Stimulated activated CD4-positive, alpha-beta T cell treated with anti-CD3 and anti-CD28 coated beads, TNF-alpha, amount 100 ng/mL, for 24 hours (primary cell): ENCODE measurements at regions not wholly inside any gene's neighbourhood (a gene's known extent, or its start where the extent isn't known, plus 50 kb on each side); places are given as distances from the start of the nearest gene placed in this dataset.
"Not testable (repeated sequence)": the region's sequence is repeated elsewhere in the genome, so short reads cannot be mapped to it uniquely, and the experiment has no call there.

Source experiments
- DNase-seq, 3 experiments: peaks; one replicate each; pipeline ENCODE4 v3.0.0-alpha.2; 2020; ENCODE audit warnings: low read depth in 3 of 3

DNA sequence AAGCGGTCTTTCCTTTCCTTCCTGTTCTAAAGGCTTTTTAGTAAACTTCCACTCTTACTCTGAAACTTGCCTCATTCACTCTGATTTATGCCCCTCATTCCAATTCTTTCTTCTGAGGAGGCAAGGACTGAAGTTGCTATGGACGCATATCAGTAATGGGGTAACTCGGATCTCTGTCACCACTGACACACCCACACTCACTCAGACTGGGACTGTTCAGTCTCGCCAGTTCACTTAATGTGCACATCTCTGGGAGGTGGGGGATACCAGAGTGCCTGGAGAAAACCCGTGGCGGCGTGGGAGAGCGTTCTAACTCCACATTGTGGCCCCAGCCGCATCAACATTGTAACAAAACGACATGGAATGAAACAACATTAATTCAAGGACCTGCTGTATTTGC, 1139.3 kb upstream of the CELF2 start:
- DNase-seq = no peak

DNA sequence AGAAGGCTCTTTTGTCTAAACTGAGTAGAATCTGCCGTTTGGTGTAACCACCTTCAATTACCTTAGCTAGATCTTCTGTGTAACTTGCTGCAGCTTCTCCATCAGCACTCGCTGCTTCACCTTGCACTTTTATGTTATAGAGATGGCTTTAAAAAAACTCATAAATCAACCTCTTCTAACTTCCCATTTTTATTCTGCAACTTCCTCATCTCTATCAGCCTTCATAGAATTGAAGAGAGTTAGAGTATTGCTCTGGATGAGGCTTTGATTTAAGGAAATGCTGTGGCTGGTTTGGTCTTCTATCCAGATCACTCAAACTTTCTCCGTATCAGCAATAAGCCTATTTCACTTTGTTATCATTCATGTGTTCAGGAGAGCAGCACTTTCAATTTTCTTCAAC, 1131.9 kb upstream of the CELF2 start:
- no peak for DNase-seq

DNA sequence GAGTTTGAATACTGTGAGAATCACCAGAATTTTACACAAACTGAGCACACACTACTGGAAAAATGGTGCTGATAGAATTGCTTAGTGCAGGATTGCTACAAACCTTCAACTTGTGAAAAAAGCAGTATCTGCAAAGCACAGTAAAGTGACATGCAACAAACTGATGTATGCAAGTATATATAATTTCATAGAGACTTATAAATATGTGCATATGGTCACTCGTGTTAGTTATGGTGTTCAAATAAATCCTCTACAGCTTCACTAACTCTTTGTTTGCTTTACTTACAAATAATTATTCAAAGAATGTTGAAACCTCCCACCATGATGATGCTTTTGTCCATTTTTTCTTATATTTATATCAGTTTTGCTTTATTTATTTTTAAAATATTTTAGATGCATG, 1130.9 kb upstream of the CELF2 start:
- no peak for DNase-seq

DNA sequence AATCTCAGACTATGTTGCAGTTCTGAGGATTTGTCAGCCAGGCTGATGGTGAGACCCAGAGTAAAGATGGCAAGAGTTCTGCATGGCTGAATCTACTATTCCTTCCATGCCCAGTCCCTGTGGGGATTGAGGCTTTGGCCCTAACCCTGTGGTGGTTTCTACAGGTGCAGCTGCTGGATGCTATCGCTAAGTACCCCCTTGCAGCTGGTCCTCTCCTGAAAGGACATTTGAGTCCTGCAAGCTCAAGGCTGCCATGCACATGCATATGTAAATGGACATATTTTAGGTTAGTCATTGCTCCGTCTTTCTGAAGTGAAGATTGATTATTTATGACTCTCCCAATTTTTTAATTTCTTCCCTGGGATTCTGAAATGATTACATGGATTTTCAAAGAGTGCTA, 1122.2 kb upstream of the CELF2 start:
- DNase-seq = no peak

DNA sequence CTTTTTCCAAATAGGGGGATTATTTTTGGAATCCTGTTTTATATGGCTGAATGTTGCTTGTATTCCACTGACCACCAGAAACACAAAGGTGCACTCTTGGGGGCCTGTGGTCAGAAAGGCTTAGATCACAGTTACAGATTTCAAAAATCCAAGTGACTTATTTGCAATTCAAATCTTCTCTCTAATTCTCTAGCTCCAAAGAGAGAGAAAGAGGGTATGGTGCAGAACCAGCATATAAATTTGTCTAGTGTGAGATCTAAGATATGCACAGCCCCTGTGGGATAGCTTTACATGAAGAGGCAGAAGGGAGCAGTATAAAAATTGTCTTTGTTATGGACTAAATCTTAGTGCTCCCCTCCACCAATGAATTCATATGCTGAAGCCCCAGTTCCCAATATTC, 1121.7 kb upstream of the CELF2 start:
- DNase-seq = no peak

DNA sequence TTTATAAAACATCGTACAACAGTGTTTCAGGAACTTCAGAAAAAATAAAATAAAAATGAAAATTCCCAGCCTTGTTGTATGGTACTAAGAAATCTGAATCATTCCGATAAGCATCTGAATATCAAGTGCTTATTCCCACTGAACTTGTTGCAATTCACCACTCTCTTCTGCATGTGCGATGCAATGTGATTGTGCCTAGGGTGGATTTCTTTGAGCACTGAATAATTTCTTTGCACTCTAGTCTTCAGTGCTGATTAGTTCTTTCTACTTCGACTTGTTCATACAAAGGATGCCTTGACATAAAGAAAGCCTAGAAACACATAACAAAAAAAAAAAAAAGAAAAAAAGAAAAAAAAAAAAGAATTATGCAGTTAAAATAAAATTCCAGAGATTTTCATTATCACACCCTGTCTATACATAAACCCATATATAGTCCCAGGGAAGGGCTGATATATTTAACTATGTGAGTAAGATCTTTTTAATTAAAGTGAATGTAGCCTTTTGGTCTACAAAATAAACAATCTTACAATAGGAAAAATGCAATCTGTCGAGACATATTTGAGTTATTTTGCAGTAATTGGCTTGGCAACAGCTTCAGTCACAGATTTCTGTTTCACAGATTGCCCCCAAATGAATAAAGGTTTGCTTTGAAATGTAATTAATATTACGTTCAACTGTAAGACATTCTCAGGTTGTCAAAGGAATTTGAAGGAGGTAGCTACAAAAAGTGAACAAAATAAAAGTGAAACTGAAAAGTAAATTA, 1118.9 kb upstream of the CELF2 start:
- no peak for DNase-seq

DNA sequence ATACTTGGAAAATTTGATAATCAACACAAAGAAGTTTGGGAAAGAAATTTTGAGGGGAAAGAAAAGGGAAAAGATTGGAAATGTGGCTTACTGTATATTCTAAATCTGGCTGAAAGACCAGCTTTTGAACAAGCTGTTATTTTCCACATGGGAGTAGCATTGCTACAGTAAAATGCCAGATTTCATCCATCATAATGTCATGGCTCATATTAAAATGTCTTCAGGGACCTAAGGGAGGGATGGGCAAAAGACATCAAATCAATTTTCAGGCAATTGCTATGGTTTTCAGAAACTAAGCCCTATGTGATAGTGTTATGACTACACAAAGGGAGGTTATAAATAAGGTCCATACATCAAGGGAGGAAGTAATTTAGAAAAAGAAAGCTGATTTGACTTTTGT, 1116.9 kb upstream of the CELF2 start:
- no peak for DNase-seq

DNA sequence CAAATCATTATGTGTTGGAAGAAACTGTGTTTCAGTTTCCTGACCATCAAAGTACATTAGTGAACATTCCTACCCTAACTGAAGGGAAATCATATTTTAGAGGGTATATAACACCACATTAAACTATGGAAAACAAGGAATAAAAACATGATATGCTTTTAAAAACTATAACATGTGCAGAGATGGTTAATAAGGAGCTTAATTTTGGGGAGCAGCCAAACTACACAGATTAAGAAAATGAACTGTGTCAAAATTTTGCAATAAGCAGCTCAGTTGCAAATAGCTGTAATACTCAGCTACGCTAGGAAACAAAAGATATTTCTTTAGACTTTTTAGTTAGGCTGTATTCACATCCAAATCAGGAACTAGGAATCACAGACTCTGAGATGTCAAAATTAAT, 1115.7 kb upstream of the CELF2 start:
- DNase-seq = no peak

DNA sequence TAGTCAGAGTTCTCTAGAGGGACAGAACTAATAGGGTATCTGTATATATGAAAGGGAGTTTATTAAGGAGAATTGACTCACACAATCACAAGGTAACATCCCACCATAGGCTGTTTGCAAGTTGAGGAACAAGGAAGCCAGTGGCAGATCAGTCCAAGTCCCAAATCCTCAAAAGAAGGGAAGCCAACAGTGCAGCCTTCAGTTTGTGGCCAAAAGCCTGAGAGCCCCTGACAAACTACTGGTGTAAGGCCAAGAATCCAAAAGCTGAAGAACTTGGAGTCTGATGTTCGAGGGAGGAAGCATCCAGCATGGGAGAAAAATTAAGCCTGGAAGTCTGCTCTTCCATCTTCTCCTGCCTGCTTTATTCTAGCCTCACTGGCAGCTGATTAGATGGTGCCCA, 1107.2 kb upstream of the CELF2 start:
- no peak for DNase-seq

DNA sequence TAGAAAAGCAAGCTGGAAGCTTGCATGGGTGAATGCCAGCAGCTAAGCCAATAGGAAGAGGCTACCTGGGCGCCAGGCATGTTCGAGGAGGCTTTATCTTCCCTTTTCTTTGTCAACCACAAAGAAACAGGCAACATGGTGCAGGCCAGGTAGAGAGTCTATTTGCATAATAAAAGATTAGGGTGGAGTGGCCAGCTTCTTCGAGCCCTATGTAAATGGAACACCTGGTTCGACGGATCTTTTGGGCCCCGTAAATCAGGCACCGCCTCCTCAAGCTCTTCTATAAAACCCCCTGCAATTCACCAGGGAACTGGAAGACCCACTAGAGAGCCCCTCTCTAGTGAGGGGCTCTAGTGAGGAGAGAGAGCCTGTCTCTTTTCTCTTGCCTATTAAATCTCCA, 1106.2 kb upstream of the CELF2 start:
- no peak for DNase-seq

DNA sequence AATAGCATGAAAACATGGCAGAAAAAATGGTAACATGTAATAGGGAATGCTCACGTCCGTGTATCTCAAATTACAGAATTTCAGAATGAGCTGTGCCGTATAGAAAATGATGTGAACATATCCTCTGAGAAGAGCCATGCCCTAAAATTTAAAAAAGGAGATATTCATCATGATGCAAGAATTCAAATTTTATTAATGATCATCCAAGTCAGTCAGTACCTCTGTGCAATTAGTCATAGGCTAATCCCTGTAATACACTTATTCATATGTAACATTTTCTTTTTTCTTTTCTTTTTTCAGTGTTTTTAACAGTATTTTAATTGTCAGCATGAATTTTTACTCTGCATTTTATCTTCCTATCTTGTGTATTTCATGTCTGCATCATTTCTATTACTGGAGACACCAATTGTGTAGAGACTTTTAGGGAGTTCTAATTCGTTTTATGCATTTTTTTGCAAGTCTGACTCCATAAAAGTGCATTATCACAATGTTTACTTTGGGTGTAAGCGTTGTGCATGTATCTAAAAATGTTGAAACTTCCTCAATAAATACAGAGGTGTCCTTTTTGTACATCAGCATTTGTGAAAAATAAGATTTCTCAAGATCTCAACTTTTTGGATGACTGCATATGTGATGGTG, 1103.7 kb upstream of the CELF2 start:
- DNase-seq = no peak

DNA sequence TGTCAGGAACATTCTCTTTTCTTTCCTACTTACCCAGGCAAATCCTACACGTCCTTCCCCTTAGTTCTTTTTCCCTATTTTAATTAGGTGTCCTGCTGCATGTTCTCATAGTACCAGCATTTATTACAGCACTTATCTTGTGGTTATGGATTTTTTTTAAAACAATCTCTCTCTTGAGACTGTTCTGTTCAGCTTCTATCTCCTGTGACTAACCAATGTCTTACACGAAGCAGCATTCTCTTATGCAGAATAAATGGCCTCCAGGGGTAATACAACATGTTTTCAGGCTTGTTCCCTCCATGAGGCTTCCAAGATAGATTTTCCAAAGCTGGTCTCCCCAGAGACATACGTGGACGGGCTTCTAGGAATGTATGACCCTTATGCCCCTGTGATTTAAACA, 1096.1 kb upstream of the CELF2 start:
- no peak for DNase-seq

DNA sequence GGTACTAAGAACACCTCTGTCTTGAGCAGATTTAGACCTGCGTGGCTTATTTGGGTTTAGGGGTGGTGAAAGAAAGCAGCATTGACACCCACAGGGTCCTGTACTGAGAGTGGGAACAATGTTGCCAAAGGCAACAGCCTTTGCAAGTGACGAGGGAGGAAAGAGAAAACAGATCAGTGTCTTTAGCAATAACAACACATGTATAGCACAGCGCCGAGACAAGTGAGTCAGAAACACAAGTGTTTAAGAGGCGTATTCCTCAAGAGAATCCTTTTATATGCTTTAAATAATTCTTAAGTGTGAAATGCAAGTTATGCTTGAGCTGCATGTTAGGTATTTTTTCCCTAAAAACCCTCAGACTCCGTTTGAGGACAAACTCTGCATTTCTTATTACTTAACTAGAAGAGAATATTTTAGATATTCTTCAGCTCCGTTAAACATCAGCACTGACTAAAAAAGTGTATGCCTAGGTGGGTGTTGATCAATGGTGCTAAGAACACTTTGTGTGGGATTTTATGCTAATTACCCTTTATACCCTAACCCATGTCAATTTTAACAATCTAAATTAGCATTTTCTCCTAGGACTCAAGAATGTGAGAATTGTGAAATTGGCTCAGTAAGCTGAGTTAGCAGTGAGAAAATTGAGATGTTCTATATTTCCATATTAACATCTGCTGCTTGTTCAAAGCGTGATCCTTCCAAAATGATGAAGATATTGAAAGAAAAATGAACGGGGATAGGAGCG, 1095.4 kb upstream of the CELF2 start:
- DNase-seq = no peak

DNA sequence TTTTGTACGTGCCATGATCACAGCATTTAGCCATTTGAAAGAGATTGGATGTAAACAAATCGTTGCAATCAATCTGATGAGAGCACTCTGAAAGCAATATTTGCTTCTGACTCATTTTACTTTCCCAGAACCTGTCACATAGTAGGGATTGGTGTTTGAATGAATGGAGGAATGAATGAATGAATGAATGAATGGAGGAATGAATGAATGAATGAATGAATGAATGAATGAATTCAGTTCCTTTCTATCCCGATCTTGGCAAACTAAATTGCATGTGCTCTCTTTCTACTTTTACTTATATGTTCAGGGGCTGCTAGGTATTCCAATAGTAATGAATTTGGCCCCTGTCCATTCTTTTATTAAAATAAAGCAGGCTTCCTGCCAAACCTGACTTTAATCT, 1091.7 kb upstream of the CELF2 start:
- no peak for DNase-seq

DNA sequence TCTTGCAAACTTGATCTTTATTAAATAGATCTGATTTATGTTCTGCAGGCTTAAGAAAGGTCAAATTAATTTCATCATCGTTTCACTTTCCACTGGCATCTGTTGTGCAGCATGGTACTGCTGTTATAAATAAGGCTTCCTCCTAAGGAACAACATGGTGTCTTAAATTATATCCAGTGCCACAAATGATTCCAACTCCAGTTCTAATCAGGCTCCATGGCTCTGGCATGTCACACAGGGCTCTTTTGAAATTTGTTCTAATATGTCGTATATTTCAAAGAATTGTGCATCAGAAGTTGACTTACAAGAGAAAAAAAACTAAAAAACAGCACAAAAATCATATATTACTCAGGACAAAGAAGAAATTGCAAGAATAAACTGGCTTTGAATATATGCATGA, 1090.8 kb upstream of the CELF2 start:
- DNase-seq = no peak

DNA sequence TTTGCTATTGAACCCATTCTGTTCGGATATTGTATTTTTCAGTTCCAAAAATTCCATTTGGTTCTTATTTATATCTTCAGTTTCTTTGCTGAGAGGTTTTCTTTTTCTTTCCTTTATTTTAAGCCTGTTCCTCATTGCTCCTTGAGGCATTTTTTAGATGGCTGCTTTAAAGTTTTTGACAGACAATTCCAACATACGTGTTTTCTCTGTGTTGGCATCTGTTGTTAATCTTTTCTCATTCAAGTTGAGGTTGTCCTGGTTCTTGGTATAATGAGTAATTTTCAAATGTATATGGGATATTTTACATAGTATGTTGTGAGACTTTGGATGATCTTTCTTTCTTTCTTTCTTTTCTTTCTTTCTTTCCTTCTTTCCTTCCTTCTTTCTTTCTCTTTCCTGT, 1078.0 kb upstream of the CELF2 start:
- DNase-seq = no peak

DNA sequence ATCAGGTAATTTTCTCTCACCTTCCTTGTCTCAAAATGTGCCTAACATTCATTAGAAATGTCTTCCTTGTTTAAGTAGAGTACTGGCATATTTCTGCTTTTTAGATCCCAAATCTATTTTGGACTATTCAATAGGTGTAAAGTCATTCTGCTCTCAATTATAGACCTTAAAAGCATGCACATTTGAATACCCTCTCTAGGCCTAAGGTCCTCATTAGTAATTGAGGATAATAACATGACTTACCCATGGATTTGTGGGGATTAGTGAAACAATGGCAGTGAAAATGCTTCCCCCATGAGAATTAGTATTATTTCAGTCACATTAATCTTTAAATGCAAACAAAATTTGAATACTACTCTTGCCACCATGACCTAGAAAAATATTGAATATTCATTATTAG, 1073.0 kb upstream of the CELF2 start:
- DNase-seq = no peak

DNA sequence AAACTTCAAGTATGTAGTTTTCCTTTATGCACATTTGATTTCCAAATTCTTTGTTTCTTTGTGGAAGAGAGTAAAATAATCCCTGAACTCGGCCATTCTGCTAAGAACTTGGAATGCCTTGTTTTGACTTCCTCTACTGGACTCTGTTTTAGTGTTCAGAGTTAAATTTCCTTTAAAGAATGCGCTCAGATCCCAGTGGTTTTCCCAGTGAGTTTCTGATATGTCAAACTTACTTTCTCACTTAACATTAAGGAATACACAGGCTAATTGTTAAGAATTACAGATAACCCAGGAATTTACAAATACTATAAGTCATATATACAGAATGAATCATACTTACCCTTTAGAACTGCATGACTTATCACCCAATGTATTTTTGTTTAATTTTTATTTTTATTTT, 1067.6 kb upstream of the CELF2 start:
- no peak for DNase-seq

DNA sequence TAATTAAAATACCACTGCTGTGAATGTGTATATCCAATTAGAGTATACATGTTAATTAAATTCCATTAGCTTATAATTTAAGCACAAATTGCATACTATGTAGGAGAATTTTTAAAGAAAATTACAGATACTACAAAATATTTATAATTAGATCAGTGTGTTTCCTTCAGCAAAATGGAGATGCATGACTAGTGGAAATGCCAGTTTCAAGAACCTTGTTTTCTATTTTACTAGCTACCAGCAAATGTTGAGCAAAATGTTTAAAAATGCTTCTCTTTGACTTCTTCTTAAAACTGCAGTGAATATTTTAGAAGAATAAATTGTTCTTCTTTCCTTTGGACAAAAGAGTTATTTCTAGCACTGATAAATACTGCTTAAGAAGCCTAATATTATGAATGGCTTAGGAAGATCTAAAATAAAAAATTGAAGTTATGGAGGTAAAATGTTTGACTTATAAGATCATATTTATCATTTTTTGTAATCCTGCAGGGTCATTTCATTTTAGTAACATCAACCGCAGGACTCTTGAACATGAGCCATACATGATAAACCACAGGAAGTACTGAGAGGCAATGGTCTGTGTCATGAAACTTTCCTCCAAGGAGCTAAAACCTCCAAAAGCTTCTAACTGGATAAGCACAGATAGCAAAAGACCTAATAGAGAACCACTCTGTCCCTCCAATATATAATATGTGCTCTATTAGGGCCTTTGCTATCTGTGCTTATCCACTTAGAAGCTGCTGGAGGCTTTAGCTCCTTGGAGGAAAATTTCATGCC, 1066.0 kb upstream of the CELF2 start:
- no peak for DNase-seq

DNA sequence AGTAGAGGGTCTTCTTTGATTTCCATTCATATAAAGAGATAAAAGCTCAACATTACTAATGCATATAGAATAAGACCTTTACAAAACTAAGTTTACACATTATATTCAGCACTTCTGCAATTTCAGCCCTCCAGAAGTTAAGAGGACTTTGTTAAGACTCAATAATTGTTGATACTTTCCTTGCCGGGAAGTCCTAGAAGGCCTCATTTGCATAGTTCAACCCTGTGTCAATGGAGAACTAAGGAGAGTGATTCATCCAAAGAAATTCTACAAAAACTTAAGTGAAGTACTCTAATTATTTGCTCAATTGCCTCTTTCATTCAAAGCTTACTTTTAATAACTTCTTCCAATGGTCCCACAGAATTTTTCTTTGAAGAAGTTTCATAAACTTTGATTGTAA, 1060.3 kb upstream of the CELF2 start:
- no peak for DNase-seq

DNA sequence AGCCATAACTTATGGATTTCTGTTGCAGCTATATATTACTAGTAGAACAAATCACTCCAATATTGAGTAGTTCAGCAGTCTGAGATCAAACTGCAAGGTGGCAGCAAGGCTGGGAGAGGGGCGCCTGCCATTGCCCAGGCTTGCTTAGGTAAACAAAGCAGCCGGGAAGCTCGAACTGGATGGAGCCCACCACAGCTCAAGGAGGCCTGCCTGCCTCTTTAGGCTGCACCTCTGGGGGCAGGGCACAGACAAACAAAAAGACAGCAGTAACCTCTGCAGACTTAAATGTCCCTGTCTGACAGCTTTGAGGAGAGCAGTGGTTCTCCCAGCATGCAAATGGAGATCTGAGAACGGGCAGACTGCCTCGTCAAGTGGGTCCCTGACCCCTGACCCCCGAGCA, 1059.8 kb upstream of the CELF2 start:
- DNase-seq = not testable (repeated sequence)

DNA sequence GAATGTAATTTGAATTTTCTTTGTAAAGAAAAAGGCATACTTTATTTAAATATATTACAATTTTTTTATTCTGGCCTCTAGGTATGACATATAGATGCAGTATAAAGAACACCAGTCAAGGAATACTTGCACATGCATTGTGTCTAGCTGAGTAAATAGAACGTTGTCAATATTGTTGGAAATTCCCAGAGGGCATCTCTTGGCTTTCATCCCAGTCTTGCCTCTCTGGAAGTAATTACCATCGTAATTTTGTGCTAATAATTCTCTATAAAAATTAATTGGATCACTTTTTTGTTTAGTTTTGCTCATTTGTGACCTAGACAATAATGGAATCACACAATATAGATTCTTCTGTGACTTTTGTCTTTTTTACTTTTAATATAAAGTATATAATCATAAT, 1052.3 kb upstream of the CELF2 start:
- no peak for DNase-seq
